Endothelial cell of umbilical vein (primary cell): ENCODE measurements at regions not wholly inside any gene's neighbourhood (a gene's known extent, or its start where the extent isn't known, plus 50 kb on each side); places are given as distances from the start of the nearest gene placed in this dataset.

Experiments
- EZH2 ChIP-seq: IDR thresholded peaks from 2 replicates; pipeline ENCODE4 v1.6.1; 2012; ENCODE audit warnings: borderline replicate concordance, low read depth, mild to moderate bottlenecking, moderate library complexity, low read length, inconsistent platforms; ENCODE audit not compliant: severe bottlenecking
- FOS ChIP-seq: IDR thresholded peaks from 2 replicates; pipeline ENCODE4 v1.6.1; 2011; ENCODE audit warnings: mild to moderate bottlenecking, low read length, moderate library complexity, borderline replicate concordance; ENCODE audit not compliant: insufficient read depth
- GATA2 ChIP-seq: IDR thresholded peaks from 2 replicates; pipeline ENCODE4 v1.7.0; 2011; ENCODE audit warnings: low read depth, mild to moderate bottlenecking, moderate library complexity, mixed read lengths, low read length; ENCODE audit not compliant: insufficient read length, insufficient read depth
- JUN ChIP-seq: IDR thresholded peaks from 2 replicates; pipeline ENCODE4 v1.6.1; 2011; ENCODE audit warnings: borderline replicate concordance, low read depth; ENCODE audit not compliant: insufficient read length, insufficient read depth
- MYC ChIP-seq: IDR thresholded peaks from one replicate; pipeline ENCODE4 v1.6.1; 2011; ENCODE audit warnings: mild to moderate bottlenecking, low read depth, low read length
- POLR2A ChIP-seq: IDR thresholded peaks from 2 replicates; pipeline ENCODE4 v1.6.1; 2012; ENCODE audit warnings: low read depth, mild to moderate bottlenecking, control low read depth, low read length
- POLR2AphosphoS5 ChIP-seq: IDR thresholded peaks from 2 replicates; pipeline ENCODE4 v1.6.1; 2012; ENCODE audit warnings: low read depth, mild to moderate bottlenecking, control low read depth, low read length, moderate library complexity; ENCODE audit not compliant: insufficient read depth
- TF ChIP-seq, protein P1 (sequence below), 2 donors: IDR thresholded peaks; 1 replicate in 1 of 2; 2 replicates in 1 of 2; pipeline ENCODE4 v1.5.1; 2011; ENCODE audit warnings: low read length in 2 of 2, mild to moderate bottlenecking in 2 of 2, moderate library complexity in 2 of 2, control low read depth in 1 of 2, inconsistent platforms in 1 of 2, low read depth in 1 of 2; ENCODE audit not compliant: insufficient read depth in 1 of 2; ENCODE audit errors: extremely low read depth in 1 of 2
- TF ChIP-seq, protein P2 (sequence below): IDR thresholded peaks from 2 replicates; pipeline ENCODE4 v1.6.1; 2011; ENCODE audit not compliant: insufficient read depth, insufficient read length

DNA sequence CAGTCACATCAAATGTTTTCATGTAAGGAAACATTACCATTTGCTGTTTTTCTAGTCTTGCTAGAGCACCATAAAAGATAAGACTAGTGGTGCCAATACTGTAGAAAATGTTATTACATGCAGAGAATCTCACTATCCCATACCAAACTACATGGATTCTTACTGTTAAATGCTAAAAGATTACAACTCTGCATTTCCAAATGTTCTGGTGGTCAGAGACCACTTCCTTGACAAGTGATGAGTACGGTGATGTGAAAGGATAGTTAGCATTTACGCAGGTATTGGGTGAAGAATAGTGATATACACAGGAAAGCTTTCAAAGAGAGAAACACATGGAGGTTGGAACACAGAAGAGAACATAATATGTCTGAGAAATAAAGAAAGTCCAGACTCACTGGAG, 98.2 kb downstream of the GGTLC2 start:
- no peak for TF ChIP-seq POLR2AphosphoS5
- TF ChIP-seq, protein P1, sequence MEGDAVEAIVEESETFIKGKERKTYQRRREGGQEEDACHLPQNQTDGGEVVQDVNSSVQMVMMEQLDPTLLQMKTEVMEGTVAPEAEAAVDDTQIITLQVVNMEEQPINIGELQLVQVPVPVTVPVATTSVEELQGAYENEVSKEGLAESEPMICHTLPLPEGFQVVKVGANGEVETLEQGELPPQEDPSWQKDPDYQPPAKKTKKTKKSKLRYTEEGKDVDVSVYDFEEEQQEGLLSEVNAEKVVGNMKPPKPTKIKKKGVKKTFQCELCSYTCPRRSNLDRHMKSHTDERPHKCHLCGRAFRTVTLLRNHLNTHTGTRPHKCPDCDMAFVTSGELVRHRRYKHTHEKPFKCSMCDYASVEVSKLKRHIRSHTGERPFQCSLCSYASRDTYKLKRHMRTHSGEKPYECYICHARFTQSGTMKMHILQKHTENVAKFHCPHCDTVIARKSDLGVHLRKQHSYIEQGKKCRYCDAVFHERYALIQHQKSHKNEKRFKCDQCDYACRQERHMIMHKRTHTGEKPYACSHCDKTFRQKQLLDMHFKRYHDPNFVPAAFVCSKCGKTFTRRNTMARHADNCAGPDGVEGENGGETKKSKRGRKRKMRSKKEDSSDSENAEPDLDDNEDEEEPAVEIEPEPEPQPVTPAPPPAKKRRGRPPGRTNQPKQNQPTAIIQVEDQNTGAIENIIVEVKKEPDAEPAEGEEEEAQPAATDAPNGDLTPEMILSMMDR (IDR thresholded peaks at IDR 0.05; ENCODE audit: extremely low read depth in 1 of 2, insufficient read depth in 1 of 2, low read depth in 1 of 2, low read length in 2 of 2) = no peak
- no peak for TF ChIP-seq POLR2A
- TF ChIP-seq, protein P2, sequence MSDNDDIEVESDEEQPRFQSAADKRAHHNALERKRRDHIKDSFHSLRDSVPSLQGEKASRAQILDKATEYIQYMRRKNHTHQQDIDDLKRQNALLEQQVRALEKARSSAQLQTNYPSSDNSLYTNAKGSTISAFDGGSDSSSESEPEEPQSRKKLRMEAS = no peak
- no peak for TF ChIP-seq EZH2
- no peak for TF ChIP-seq JUN
- no peak for TF ChIP-seq GATA2
- no peak for TF ChIP-seq MYC
- no peak for TF ChIP-seq FOS
